ENCODE measurements at regions not wholly inside any gene's neighbourhood (a gene's known extent, or its start where the extent isn't known, plus 50 kb on each side); places are given as distances from the start of the nearest gene placed in this dataset.
"Not testable (repeated sequence)": the region's sequence is repeated elsewhere in the genome, so short reads cannot be mapped to it uniquely, and the experiment has no call there.

DNA sequence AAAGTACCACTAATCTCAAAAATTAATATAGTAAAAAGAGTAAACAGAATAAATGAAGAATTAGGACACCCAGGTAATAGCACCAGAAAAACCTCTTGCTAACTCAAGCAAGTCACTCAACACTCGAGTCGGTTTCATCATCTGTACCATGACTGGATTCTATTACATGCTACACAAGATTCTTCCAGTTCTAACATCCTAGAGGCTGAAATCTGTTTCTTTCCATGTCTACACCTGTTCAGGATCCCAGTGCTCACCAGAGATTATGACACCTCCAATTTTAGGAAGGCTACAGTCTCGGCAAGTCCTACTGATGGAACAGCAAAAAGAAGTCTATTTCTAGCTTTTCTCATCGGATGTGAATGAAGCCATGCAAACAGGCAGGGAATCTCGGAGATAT lies 95.3 kb upstream of the ANK3 start:
- intact Hi-C loops (cut with DNase I) = loop anchor here (10.0 kb wide), 1 partner anchor 90 kb away; no protein-coding TSS in a partner anchor
- no peak for DNase-seq

DNA sequence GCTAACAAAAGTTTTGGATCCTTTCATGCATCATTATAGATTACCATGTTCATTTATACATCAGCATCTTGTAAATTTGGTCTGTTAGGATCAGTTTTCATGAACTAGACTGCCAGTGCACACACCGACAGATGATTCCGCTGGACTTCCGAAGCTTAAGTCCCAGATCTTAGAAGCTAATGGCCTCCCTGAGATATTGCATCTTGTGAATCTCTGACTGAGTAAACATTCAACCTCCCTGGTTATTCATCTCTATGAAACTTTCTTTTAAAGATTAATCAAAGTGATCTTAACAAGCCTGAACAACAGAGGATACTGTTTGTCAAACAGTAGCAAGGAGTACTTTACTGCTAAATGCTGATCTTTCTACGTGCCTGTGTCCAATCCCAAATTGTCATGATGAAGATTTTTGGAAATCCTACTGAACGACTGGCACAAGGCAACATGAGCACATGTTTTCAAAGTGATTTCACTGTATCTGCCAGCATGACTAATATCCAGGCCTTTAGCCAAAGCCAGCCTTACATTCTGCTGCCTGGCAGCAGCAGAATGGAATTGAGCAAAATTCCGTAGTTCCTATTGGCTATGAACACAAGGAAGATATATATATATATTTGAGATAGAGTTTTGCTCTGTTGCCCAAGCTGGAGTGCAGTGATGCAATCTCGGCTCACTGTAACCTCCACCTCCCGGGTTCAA lies 91.3 kb upstream of the ANK3 start:
- intact Hi-C loops (cut with DNase I) = loop anchor here (10.0 kb wide), 1 partner anchor 94 kb away; no protein-coding TSS in a partner anchor
- DNase-seq = peak in 7 of 10 donors; percentile 23 to 88 (median 39)

DNA sequence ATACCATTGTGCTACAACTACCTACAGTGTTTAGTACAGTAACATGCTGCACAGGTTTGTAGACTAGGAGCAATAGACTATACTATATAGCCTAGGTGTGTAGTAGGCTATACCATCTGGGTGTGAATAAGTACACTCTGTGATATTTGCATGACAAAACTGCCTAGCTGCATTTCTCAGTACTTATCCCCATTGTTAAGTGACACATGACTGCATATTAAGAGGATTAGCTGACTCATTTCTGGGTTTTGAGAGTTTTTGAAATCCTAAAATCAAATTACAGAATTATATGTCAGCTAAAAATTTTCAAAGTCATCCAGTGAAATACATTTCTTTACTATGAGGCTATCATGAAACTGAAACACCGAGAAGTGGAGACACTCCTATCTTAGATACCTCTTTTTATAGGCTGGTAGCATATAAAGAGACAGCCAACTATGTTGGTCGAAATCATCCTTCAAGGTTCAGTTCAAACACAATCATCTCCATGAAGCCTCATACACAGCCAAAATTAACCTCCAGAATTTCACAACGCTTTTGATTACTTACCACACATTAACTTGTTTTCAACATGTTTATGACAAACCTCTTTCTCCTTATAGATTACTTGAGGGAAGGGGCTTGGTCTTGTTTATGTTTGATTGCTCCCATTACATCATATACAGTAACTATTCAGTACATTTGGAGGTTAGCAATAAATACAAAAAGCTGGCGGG lies 89.8 kb upstream of the ANK3 start:
- intact Hi-C loops (cut with DNase I) = loop anchor here (10.0 kb wide), 1 partner anchor 95 kb away; no protein-coding TSS in a partner anchor
- no peak for DNase-seq

DNA sequence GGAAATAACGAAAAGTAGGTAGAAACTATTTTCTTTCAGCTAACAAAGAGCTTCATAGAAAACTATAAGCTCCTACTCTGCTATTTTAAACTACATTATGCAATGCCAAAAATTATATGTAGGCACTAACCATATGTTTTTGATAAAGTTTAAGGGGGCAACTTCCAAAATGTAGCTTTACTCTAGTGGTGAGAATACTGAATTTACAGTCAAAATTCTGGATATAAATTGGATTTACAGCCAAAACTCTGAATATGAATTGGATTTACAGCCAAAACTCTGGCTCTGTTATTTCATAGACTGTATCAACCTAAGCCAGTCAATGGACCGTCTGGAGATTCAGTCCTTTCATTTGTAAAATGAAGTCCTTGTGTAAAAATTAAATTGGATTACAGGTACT lies 86.8 kb upstream of the ANK3 start:
- intact Hi-C loops (cut with DNase I) = no loop called here

DNA sequence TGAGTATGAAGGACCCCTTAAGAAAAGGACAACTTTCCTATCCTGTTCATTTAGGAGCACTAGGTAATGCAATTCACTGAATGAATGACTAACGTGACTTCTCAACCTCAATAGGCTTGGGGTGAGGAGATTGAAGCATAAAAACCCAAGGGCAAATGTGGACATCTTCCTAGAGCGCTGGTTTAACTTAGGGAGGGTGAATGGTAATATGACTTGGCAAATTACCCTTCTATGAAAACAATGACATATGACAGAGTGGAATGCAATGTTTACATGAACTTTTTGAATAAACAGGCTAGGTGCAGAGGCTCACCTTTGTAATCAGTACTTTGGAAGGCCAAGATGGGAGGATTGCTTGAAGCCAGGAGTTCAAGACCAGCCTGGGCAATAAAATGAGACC lies 83.9 kb upstream of the ANK3 start:
- DNase-seq = no peak
- intact Hi-C loops (cut with DNase I) = no loop called here

More for the DNA sequence above, 86.8 kb upstream of the ANK3 start:
- DNase-seq = no peak

DNA sequence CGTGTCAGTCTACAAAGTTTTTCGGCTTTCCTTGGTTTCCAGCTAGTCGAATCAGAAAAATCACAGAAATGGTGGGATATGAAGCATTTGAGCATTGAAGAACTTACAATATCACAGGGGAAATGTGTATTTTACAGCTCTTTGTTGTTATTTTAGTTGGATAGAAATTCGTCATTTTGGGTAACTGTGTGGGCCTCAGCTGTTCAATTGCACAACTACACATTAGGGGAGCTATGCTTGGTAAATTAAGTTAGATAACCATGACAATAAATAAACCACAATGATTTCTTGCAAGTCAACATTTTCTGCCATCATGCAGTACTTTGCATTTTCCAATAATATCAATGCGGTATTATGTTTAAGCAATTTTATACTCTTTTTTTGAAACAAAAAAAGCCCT lies 80.4 kb upstream of the ANK3 start:
- DNase-seq = no peak
- intact Hi-C loops (cut with DNase I) = no loop called here

DNA sequence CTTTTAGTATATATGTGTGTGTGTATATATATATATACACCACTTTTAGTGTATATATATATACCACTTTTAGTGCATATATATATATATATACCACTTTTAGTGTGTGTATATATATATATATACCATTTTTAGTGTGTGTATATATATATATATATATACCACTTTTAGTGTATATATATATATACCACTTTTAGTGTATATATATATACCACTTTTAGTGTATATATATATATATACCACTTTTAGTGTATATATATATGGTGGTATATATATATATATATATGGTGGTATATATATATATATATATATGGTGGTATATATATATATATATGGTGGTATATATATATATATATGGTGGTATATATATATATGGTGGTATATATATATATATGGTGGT lies 79.5 kb upstream of the ANK3 start:
- DNase-seq; intact Hi-C loops (cut with DNase I): not testable (repeated sequence)

DNA sequence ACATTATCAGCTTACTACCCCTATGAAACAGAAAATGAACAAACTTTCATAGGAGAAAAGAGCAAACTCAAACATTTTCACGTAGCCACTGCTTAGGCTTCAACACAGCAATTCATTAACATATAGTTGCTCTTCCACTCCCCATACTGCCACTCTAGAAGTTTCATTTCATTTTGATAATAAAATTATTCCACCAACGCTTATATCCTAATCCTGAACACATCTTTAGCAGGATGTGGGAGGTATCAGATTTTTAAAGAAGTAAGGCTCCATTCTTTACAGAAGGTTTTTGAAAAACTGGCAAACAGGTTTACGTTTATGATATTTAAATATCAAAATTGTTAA lies 77.5 kb upstream of the ANK3 start:
- no peak for DNase-seq
- intact Hi-C loops (cut with DNase I) = no loop called here

DNA sequence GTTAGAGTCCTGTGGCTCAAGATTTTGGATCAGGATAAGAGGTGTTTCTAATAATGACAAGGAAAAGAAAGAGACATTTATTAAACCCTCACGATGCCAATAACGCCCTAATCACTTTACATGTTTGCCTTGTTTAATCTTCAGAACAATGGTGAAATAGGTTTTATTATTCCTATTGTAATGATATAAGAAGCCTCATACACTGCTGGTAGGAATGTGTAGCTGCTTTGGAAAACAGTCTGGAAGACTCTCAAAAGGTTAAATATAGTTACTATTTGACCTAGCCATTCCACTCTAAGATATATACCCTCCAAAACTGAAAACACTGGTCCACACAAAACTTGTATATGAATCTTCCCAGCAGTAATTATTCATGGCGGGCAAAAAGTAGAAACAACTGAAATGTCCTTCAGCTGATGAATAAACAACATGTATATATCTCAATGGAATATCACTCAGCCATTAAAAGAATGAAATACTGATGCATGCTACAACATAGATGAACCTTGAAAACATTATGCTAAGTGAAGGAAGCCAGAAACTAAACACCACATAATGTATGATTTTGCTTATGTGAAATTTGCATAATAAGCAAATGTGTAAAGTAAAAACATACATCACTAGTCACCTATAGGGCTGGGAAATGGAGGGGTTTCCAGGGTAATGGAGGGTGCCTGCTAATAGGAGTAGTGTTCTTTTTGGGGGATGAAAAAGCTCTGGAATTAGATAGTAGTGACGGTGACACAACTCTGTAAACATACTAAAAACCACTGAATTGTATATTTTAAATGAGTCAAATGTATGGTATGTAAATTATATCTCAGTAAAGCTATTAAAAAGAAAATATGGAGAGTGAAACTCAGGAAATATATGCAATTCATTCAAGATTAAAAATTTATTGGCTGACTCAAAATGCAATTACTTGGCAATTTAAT lies 76.9 kb upstream of the ANK3 start:
- no peak for DNase-seq
- intact Hi-C loops (cut with DNase I) = no loop called here

DNA sequence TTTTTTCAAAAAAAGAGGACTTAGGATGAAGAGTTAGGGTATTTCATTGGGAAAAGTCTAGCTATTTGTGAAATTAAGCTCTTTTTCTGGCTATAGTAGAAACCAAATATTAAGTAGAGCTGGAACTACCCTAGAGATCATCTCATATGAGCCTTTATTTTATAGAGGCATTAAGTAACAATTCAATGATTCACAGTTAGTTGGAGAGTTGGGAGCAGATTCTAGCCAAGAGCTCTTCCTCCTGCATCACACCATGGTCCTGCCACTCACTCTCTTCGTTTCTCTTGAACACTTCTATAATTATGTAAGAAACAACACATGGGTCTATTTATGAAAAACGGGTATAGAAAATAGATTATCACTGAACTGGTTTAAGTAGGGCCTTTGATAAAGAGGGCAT lies 76.1 kb upstream of the ANK3 start:
- intact Hi-C loops (cut with DNase I) = no loop called here
- DNase-seq = no peak

DNA sequence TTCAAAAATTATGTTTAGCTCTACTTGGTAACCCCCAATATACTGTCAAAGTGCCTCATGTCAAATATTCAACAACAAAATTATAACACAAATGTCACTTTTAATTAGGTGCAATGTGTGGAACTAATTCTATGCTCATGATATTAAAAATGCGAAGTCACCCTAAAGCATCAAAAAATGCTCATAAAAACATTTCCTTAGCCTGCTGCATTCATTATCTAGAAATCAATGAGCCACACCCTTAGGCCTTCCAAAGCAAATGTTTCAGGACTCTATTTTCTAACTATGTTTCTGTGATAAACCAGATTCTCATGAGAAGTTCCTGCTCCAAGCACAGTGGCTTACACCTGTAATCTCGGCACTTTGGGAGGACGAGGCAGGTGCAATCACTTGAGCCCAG lies 75.0 kb upstream of the ANK3 start:
- DNase-seq = no peak
- intact Hi-C loops (cut with DNase I) = no loop called here

DNA sequence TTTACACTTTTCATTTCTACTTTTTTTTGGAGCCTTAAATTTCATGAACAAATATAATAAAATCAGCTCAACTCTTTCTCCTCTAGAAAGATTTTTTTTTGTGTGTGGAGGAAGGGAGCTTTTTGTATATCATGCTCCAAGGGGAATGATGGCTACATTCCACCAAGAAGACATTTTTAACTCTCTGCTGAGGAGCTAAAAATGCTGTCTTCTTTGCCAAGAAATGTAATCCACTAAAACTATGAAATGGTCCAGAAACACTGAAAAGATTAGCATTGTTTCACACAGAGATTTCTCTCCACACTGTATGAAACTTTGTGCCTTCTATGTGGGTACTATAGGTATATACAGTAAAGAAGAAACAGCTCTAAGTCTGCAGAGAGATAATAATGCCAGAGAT lies 74.1 kb upstream of the ANK3 start:
- intact Hi-C loops (cut with DNase I) = no loop called here
- no peak for DNase-seq

DNA sequence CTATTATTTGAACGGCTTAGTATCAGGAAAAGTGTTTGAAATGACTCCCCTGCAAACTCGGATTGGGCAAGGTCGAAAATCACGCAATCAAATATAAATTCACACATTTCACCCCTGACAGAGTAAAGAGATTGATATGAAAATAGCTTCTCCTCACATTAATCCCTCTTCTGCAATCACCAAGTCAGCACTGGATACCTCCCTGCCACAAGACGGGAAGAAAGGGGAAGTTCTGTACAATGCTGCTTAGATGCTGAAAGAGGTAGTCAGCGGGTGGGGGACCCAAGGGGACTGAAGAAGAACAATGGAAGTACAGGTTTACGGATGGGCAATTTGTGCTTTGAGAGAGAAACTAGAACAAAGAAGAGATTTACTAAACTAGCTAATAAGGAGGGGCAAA lies 72.0 kb upstream of the ANK3 start:
- intact Hi-C loops (cut with DNase I) = no loop called here
- DNase-seq = no peak

DNA sequence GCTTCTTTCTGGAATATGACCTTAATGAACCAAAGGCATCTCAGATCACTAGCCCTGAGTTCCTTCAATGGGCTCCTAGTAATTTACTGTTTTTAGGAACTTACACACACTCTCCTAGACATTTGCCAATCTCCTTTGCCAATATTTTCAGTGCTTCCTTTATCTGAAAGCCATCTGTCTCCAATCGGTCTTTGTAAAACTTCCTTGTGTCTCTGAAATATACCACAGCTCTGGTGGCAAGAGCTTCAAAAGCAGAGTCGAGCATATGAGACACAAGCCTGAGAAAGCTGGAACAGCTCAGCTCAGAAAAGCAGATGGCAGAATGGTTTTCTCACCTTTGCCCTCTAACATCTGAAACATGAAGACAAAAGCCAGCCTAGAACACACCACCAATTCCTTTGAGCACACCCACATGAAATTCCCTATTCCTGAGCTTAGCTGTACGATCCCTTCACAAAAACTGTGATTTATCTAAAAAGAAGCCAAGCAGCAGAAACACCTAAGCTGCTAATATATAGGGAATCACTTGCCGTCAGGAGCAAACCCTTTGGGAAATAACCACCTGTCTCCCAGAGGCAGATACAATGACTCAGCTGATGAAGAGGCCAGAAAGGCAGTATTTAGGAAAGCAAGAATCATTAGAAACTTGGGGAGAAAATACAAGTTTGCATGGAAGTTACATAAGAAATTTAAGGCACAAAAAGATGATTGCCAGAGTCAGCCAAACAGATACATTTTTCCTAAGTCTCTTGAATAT lies 70.2 kb upstream of the ANK3 start:
- DNase-seq = no peak
- intact Hi-C loops (cut with DNase I) = no loop called here

DNA sequence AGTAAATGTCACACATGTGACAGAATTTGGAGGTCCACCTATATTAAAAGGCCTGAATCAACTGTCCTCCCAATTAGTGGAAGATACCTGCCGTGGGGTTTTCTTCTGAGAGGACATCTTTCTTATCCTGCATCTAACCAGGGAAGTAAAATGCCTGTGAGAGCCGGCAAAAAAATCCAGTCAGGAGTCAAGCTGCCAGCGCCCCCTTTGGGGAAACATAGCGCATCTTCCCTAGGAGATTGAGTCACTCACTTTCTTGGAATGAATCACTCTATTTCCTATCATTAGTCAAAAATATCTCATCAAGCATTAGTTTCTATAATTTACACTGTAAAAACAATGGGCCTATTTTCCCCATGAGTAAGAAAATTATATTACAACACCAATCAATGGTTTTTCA lies 66.4 kb upstream of the ANK3 start:
- no peak for DNase-seq
- intact Hi-C loops (cut with DNase I) = no loop called here

DNA sequence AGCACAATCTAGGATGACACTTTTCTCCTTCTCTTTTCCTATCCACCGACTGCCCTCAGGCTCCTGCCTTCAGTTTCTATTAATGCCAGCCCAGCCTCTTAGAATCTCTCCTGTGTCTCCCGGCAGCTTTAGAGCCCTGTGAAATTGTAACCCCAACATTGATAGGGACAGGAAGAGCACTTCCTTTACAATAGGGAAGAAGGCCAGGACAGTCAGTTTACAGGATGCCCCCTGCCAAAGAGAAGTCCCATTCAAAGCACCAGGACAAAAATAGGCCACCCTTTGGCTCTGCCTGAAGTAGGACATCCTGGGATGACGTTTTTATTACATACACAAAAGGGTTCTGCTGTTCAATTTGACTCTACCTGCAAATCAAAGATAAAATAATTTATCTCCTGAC lies 64.7 kb upstream of the ANK3 start:
- no peak for DNase-seq
- intact Hi-C loops (cut with DNase I) = no loop called here

DNA sequence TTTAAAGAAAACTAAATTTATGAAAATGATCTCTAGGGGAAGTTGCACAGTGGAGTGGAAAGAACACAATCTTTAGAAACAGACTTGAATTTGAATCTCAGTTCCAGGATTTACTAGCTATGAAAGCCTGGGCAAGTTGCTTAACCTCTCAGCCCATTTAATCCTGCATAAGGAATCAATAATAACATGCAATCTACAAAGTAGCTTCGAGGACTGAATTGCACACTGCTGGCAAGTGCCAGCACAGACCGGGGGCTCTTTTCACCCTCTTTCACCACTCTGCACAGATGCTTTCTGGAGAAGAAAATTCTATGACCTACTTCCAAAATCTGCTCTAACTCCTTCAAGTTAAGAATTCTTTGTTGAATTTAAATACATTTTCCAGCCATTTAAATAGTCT lies 63.4 kb upstream of the ANK3 start:
- no peak for DNase-seq
- intact Hi-C loops (cut with DNase I) = no loop called here

DNA sequence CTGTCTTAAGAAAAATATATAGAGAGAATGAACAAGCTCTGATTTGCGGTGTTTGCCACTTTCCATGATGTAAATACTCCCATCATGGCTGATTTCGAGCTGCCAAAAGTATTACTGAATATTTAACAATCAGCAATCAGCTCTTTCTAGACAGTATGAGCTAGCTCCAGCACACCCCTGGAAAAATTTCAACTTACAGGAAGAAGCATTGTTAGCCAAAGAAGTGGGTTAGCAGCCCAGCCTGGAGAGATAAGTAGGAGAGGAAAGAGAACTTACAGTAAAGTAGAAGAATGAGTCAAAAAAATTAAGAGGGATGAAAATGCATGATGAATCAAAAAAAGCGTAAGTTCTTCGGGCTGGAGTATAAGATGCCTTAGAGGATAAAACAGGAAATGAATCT lies 60.6 kb upstream of the ANK3 start:
- intact Hi-C loops (cut with DNase I) = no loop called here
- DNase-seq = no peak

DNA sequence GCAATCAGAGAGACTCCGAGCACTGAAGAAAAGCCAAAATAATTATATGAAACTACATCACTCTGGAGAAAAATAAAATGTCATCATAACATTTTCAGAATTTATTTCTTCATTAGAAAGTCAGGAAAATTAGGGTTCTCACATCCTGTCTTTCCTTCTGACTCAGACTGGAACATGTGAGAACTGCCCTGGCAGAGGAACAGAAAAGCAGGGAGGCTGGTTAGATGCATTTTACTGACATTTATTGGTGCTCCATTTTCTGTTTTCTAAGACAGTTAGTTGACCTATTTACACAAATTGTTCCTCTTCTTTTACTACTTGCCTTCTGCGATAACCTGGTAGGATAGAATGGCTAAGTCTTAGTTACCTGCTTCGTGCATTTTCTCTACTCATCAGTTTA lies 58.6 kb upstream of the ANK3 start:
- intact Hi-C loops (cut with DNase I) = loop anchor here (5.0 to 10.0 kb wide), 2 partner anchors 124 to 167 kb away; no protein-coding TSS in a partner anchor
- DNase-seq = no peak

DNA sequence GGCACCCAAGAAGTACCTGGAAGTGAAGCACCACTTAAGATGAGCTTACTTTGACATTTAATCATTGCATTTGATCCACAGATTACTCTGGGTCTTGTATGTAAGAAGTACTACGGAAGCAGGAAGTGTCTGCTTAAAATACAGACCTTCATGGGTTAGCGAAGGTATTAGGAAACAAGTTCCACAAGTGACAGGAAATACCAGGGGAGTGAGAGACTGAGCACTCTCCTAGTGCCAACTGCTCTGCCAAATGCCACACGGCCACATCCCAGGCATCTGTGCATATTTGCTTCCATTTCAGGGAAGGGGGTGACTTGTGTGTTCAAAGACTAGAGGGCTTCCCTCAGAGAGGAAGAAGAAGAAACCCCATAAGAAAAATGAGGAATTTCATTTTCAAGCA lies 57.2 kb upstream of the ANK3 start:
- intact Hi-C loops (cut with DNase I) = loop anchor here (5.0 to 10.0 kb wide), 2 partner anchors 125 to 168 kb away; no protein-coding TSS in a partner anchor

More for the DNA sequence above, 57.2 kb upstream of the ANK3 start:
- DNase-seq = no peak

Measured in posterior cingulate gyrus (tissue), 11 donors.